SU-DHL-6 (cell line): ENCODE measurements at regions not wholly inside any gene's neighbourhood (a gene's known extent, or its start where the extent isn't known, plus 50 kb on each side); places are given as distances from the start of the nearest gene placed in this dataset.

Experiments used
- CTCF ChIP-seq: fragments of 200-600 bp; sonication (generic); IDR thresholded peaks from one replicate; pipeline ENCODE4 v1.5.1; 2017; ENCODE audit warnings: antibody characterized with exemption, mild to moderate bottlenecking, low read length, moderate library complexity; ENCODE audit not compliant: insufficient read depth, poor library complexity, severe bottlenecking
- EZH2phosphoT487 ChIP-seq: fragments of 200-600 bp; sonication (generic), shearing (Covaris generic); conservative IDR thresholded peaks from 2 replicates; pipeline ENCODE4 v1.6.1; 2018; ENCODE audit warnings: mild to moderate bottlenecking, antibody characterized with exemption, low read length, moderate library complexity, mixed read lengths

- TF ChIP-seq EZH2phosphoT487, result no peak
- no peak for TF ChIP-seq CTCF
Measured at GRCh38 chr11:23684701-23685100, 812.2 kb upstream of the LUZP2 start.
